ENCODE measurements at regions not wholly inside any gene's neighbourhood (a gene's known extent, or its start where the extent isn't known, plus 50 kb on each side); places are given as distances from the start of the nearest gene placed in this dataset.
"Not testable (repeated sequence)": the region's sequence is repeated elsewhere in the genome, so short reads cannot be mapped to it uniquely, and the experiment has no call there.

DNA sequence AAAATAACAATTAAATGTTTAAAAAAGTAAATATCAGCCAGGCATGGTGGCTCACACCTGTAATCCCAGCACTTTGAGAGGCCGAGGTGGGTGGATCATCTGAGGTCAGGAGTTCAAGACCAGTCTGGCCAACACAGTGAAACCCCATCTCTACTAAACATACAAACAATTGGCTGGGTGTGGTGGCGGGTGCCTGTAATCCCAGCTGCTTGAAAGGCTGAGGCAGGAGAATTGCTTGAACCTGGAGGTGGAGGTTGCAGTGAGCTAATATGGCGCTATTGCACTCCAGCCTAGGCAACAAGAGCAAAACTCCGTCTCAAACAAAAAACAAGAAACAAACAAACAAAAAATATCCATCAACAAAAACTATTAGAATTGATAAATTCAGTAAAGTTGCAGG, 77.5 kb downstream of the SNX5 start:
- H3K4me3 ChIP-seq (ENCODE audit: severe bottlenecking); H3K27ac ChIP-seq (ENCODE audit: poor library complexity, severe bottlenecking); H3K27me3 ChIP-seq (ENCODE audit: insufficient read depth, poor library complexity, severe bottlenecking); DNase-seq (ENCODE audit: low spot score); ATAC-seq (ENCODE audit: low read depth); H3K36me3 ChIP-seq (ENCODE audit: low read depth); H3K4me1 ChIP-seq (ENCODE audit: insufficient read depth, poor library complexity, severe bottlenecking); H3K9me3 ChIP-seq (ENCODE audit: severe bottlenecking): not testable (repeated sequence)

DNA sequence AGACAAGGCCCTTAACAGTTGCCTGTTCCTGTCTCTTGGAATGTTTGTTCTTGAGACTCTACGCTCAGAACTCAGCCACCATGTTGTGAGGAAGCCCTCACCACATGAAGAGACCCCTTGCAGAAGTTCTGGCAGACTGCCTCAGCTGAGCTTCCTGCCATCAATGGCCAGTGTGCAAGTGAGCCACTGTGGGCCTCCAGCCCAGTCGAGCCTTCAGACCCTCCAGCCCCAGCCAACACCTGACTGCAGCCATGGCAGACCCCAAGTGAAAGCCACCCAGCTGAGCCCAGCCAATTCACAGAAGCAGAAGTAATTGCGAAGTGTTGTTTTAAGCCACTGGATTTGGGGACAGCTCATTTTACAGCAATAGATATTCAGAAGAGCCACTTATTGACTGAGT, 78.3 kb downstream of the SNX5 start:
- Histone ChIP-seq H3K27ac (ENCODE audit: poor library complexity, severe bottlenecking) (no peak overlapping the region), H3K4me3 (ENCODE audit: severe bottlenecking) (no peak overlapping the region), H3K4me1 (ENCODE audit: insufficient read depth, poor library complexity, severe bottlenecking) (no peaks in the 10 kb centered on the region), H3K9me3 (ENCODE audit: severe bottlenecking) (no peaks in the 10 kb centered on the region), H3K36me3 (ENCODE audit: low read depth) (no peaks in the 10 kb centered on the region), H3K27me3 (ENCODE audit: insufficient read depth, poor library complexity, severe bottlenecking) (no peaks in the 10 kb centered on the region)
- no peak for TF ChIP-seq CTCF (IDR thresholded peaks at IDR 0.05; ENCODE audit: poor library complexity, severe bottlenecking)
- ATAC-seq (ENCODE audit: low read depth) (no peak), DNase-seq (ENCODE audit: low spot score) (no peak)

- TF ChIP-seq CTCF (IDR thresholded peaks at IDR 0.05; ENCODE audit: poor library complexity, severe bottlenecking), result no peak
- Histone ChIP-seq H3K4me3 (ENCODE audit: severe bottlenecking) (no peak overlapping the region), H3K9me3 (ENCODE audit: severe bottlenecking) (no peaks in the 10 kb centered on the region), H3K27ac (ENCODE audit: poor library complexity, severe bottlenecking) (no peak overlapping the region), H3K4me1 (ENCODE audit: insufficient read depth, poor library complexity, severe bottlenecking) (no peaks in the 10 kb centered on the region), H3K36me3 (ENCODE audit: low read depth) (no peaks in the 10 kb centered on the region), H3K27me3 (ENCODE audit: insufficient read depth, poor library complexity, severe bottlenecking) (no peaks in the 10 kb centered on the region)
- ATAC-seq (ENCODE audit: low read depth) (no peak), DNase-seq (ENCODE audit: low spot score) (no peak)
These were observed 79.4 kb downstream of the SNX5 start for GRCh38 chr20:17889226-17889625.

GRCh38 chr20:17888044-17888443, 80.5 kb downstream of the SNX5 start:
- H3K27me3 ChIP-seq (ENCODE audit: insufficient read depth, poor library complexity, severe bottlenecking), result no peaks in the 10 kb centered on the region
- no peaks in the 10 kb centered on the region for H3K36me3 ChIP-seq (ENCODE audit: low read depth)
- no peak overlapping the region for H3K27ac ChIP-seq (ENCODE audit: poor library complexity, severe bottlenecking)
- peak; percentile 67 for ATAC-seq (ENCODE audit: low read depth)
- DNase-seq (ENCODE audit: low spot score), result no peak
- H3K9me3 ChIP-seq (ENCODE audit: severe bottlenecking), result no peaks in the 10 kb centered on the region
- TF ChIP-seq CTCF (IDR thresholded peaks at IDR 0.05; ENCODE audit: poor library complexity, severe bottlenecking), result no peak
- H3K4me1 ChIP-seq (ENCODE audit: insufficient read depth, poor library complexity, severe bottlenecking), result no peaks in the 10 kb centered on the region
- no peak overlapping the region for H3K4me3 ChIP-seq (ENCODE audit: severe bottlenecking)

DNA sequence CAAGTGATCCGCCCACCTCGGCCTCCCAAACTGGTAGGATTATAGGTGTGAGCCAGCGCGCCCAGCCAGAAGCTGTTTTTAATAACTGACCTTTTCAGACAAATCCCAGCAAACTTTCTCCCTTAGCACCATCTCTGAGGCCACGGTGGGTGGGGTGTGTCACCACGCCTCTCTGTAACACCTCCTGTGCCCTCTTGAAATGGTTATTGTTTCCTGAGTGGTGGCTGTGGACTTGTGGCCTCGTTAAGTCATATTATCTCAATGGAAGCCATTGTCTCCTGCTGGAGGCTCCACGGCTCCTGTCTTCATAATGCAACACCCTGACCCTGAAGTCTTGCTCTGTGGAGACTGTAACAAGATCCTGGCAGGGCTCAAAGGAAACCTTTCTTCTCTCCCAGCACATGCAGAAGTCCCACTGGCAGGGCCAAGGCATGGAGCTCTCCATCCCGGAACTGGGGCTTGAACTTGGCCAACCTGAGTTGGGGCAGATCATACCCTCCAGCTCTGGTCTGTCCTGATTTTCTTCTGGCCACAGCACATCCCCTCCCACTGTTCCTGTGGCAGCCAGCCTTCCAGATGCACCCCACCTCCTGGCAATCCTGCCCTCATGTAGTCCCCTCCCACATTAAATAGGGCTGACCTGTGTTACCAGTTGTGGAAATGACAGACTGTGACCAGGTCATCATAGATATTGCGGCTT, 81.1 kb downstream of the SNX5 start:
- ATAC-seq (ENCODE audit: low read depth) (no peak; the same call in 2 of the 3 replicates), DNase-seq (ENCODE audit: low spot score) (no peak)
- Histone ChIP-seq H3K9me3 (ENCODE audit: severe bottlenecking) (no peaks in the 10 kb centered on the region), H3K36me3 (ENCODE audit: low read depth) (no peaks in the 10 kb centered on the region), H3K4me3 (ENCODE audit: severe bottlenecking) (no peak overlapping the region), H3K4me1 (ENCODE audit: insufficient read depth, poor library complexity, severe bottlenecking) (no peaks in the 10 kb centered on the region), H3K27ac (ENCODE audit: poor library complexity, severe bottlenecking) (no peak overlapping the region), H3K27me3 (ENCODE audit: insufficient read depth, poor library complexity, severe bottlenecking) (no peaks in the 10 kb centered on the region)
- no peak for TF ChIP-seq CTCF (IDR thresholded peaks at IDR 0.05; ENCODE audit: poor library complexity, severe bottlenecking)

Measured in RWPE2 (cell line).